ENCODE measurements at regions not wholly inside any gene's neighbourhood (a gene's known extent, or its start where the extent isn't known, plus 50 kb on each side); places are given as distances from the start of the nearest gene placed in this dataset.

DNA sequence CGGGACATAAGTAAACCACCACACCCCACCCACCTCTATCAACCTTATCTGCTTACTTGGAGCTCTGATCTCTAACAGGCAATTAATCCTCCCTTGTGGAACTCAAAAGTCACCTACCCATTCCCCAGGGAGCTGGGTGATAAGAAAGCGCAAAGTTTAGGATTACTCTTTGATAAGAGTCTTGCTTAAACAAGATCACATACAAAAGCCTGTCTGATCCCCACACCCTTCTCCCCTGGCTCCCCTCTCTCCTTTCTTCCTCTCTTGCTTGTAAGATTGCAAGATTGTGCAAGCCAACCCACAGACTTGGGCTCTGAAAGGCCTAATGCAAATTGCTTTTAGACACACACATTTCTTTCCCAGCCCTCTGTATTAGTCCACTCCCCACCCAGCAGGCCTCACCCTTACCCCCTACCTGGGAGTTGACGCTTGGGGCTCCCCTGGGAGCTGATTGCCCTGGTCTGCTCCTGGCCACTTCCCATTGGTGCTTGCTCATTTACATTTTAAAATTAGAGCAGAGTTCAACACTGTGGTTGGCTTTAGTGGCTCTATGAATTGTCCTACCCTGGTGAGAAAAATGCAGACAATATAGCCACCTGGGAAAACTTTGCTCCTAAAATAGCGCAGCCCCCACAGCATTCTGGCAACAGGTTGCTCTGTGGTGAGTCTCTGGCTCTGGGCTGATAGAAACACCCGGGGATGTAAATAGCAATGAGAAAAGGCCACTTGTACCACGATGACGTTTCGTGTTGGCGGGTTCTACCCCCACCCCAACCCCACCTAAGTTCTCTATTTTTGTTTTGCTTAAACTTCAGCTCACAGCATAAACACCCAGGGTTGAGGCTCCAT lies 58.9 kb upstream of the EPCAM start:
- H3K9ac ChIP-seq (ENCODE audit: control insufficient read depth, insufficient read depth, low read length): peak overlapping the region; percentile 74
- BruUV-seq (replicated peaks): no TSS peak
- H2AFZ ChIP-seq (ENCODE audit: control insufficient read depth, low read depth, low read length): peak overlapping the region; percentile 54
- no peaks in the 10 kb centered on the region for H3K36me3 ChIP-seq (ENCODE audit: control insufficient read depth in 2 of 2, insufficient read depth in 2 of 2, low read length in 1 of 2)
- in situ Hi-C loops (cut with MboI) (loop anchor here (5.0 kb wide), 1 partner anchor 393 kb away; the partner anchor contains the start of gene MCFD2), intact Hi-C loops (cut with micrococcal nuclease; ENCODE audit: unreplicated experiment) (loop anchor here (1.0 to 2.0 kb wide), 4 partner anchors 9 to 367 kb away; no protein-coding TSS in a partner anchor)
- WGBS (ENCODE audit: insufficient coverage, insufficient replicate concordance, low lambda C conversion rate, missing lambda C conversion rate): 2% methylated on average over 9 of the region's 9 CpGs
- peak; percentile 100 for DNase-seq (ENCODE audit: low read depth, low spot score)
- H3K27me3 ChIP-seq (replicated peaks in 1 of 2; ENCODE audit: control insufficient read depth in 2 of 2, insufficient read depth in 2 of 2, low read length in 1 of 2): no peaks in the 10 kb centered on the region
- peak; percentile 87 for ATAC-seq
- ChIA-PET SMC1A (ENCODE audit: uncharacterized antibody, unreplicated experiment) (interaction anchor here (0.5 to 9.9 kb wide), 24 partner anchors 9 to 366 kb away, joined by 3 to 145 read pairs (median 4); no protein-coding TSS in a partner anchor), POLR2A (interaction anchor here (0.7 to 6.5 kb wide), 10 partner anchors 10 to 392 kb away, joined by 3 to 82 read pairs (median 4); no protein-coding TSS in a partner anchor), CTCF (interaction anchor here (0.6 to 9.8 kb wide), 11 partner anchors 9 to 392 kb away, joined by 3 to 120 read pairs (median 6); no protein-coding TSS in a partner anchor), RAD21 (ENCODE audit: unreplicated experiment) (interaction anchor here (0.8 to 8.2 kb wide), 16 partner anchors 9 to 394 kb away, joined by 3 to 129 read pairs (median 7); no protein-coding TSS in a partner anchor)
- peaks cover 44% of the 10 kb centered on the region for H3K4me1 ChIP-seq (ENCODE audit: control insufficient read depth, insufficient read depth, low read length)
- peak overlapping the region; percentile 99 for H3K4me2 ChIP-seq (ENCODE audit: control insufficient read depth, insufficient read depth)
- peak overlapping the region; percentile 88 for H3K27ac ChIP-seq (ENCODE audit: control insufficient read depth, insufficient read depth)
- H3K79me2 ChIP-seq (ENCODE audit: control insufficient read depth, insufficient read depth, low read length): no peaks in the 10 kb centered on the region
- H3K9me3 ChIP-seq (replicated peaks; ENCODE audit: control insufficient read depth, insufficient read depth, low read length): no peaks in the 10 kb centered on the region
- no peaks in the 10 kb centered on the region for H4K20me1 ChIP-seq (ENCODE audit: control insufficient read depth, insufficient read depth)
- peak overlapping the region; percentile 31; the same call in 1 of the 2 replicates for H3K4me3 ChIP-seq
- FAIRE-seq: peak; percentile 92
- peak; percentile 60 for TF ChIP-seq BACH1 (IDR thresholded peaks at IDR 0.05; ENCODE audit: borderline replicate concordance)
- TF ChIP-seq NBN (IDR thresholded peaks at IDR 0.05): peak; percentile 94
- TF ChIP-seq, protein P1, sequence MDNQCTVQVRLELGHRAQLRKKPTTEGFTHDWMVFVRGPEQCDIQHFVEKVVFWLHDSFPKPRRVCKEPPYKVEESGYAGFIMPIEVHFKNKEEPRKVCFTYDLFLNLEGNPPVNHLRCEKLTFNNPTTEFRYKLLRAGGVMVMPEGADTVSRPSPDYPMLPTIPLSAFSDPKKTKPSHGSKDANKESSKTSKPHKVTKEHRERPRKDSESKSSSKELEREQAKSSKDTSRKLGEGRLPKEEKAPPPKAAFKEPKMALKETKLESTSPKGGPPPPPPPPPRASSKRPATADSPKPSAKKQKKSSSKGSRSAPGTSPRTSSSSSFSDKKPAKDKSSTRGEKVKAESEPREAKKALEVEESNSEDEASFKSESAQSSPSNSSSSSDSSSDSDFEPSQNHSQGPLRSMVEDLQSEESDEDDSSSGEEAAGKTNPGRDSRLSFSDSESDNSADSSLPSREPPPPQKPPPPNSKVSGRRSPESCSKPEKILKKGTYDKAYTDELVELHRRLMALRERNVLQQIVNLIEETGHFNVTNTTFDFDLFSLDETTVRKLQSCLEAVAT (IDR thresholded peaks at IDR 0.05): peak; percentile 81
- TF ChIP-seq JUNB (IDR thresholded peaks at IDR 0.05): no peak
- TF ChIP-seq POLR2AphosphoS2 (IDR thresholded peaks at IDR 0.05; ENCODE audit: low read depth, low read length): peak; percentile 60
- TF ChIP-seq STAT3 (IDR thresholded peaks at IDR 0.05; ENCODE audit: low read depth, low read length): peak; percentile 74
- peak; percentile 95 for TF ChIP-seq TCF12 (IDR thresholded peaks at IDR 0.05; ENCODE audit: low read depth, low read length)
- peak; percentile 24; the same call in 1 of the 2 replicates for TF ChIP-seq ASH2L (IDR thresholded peaks at IDR 0.05; ENCODE audit: borderline replicate concordance, low read depth)
- TF ChIP-seq ZBED1 (IDR thresholded peaks at IDR 0.05; ENCODE audit: borderline replicate concordance): peak; percentile 94
- peak; percentile 95; the same call in 1 of the 2 replicates for TF ChIP-seq MTA3 (IDR thresholded peaks at IDR 0.05; ENCODE audit: borderline replicate concordance, low read length)
- peak; percentile 84 for TF ChIP-seq PAX5 (IDR thresholded peaks at IDR 0.05; ENCODE audit: borderline replicate concordance, low read depth, low read length)
- TF ChIP-seq, protein P2, sequence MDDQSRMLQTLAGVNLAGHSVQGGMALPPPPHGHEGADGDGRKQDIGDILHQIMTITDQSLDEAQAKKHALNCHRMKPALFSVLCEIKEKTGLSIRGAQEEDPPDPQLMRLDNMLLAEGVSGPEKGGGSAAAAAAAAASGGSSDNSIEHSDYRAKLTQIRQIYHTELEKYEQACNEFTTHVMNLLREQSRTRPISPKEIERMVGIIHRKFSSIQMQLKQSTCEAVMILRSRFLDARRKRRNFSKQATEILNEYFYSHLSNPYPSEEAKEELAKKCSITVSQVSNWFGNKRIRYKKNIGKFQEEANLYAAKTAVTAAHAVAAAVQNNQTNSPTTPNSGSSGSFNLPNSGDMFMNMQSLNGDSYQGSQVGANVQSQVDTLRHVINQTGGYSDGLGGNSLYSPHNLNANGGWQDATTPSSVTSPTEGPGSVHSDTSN (IDR thresholded peaks at IDR 0.05; ENCODE audit: insufficient replicate concordance, low read depth, low read length): no peak
- peak; percentile 91 for TF ChIP-seq PML (IDR thresholded peaks at IDR 0.05; ENCODE audit: low read length)
- peak; percentile 93; the same call in 1 of the 2 replicates for TF ChIP-seq BCL11A (IDR thresholded peaks at IDR 0.05; ENCODE audit: low read depth, low read length)
- TF ChIP-seq POLR2AphosphoS5 (IDR thresholded peaks at IDR 0.05; ENCODE audit: low read length): peak; percentile 88
- TF ChIP-seq EGR1 (IDR thresholded peaks at IDR 0.05; ENCODE audit: borderline replicate concordance in 1 of 2, low read depth in 2 of 2, low read length in 2 of 2): peak in 1 of 2 experiments; percentile 59; a peak in 2 of 3 replicates
- TF ChIP-seq, protein P3, sequence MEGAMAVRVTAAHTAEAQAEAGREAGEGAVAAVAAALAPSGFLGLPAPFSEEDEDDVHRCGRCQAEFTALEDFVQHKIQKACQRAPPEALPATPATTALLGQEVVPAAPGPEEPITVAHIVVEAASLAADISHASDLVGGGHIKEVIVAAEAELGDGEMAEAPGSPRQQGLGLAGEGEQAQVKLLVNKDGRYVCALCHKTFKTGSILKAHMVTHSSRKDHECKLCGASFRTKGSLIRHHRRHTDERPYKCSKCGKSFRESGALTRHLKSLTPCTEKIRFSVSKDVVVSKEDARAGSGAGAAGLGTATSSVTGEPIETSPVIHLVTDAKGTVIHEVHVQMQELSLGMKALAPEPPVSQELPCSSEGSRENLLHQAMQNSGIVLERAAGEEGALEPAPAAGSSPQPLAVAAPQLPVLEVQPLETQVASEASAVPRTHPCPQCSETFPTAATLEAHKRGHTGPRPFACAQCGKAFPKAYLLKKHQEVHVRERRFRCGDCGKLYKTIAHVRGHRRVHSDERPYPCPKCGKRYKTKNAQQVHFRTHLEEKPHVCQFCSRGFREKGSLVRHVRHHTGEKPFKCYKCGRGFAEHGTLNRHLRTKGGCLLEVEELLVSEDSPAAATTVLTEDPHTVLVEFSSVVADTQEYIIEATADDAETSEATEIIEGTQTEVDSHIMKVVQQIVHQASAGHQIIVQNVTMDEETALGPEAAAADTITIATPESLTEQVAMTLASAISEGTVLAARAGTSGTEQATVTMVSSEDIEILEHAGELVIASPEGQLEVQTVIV (IDR thresholded peaks at IDR 0.05; ENCODE audit: borderline replicate concordance, partially characterized antibody): no peak
- TF ChIP-seq POU2F2 (IDR thresholded peaks at IDR 0.05; ENCODE audit: borderline replicate concordance, low read depth, low read length): peak; percentile 95

Data from GM12878 (cell line).